ENCODE measurements at regions not wholly inside any gene's neighbourhood (a gene's known extent, or its start where the extent isn't known, plus 50 kb on each side); places are given as distances from the start of the nearest gene placed in this dataset.
"Not testable (repeated sequence)": the region's sequence is repeated elsewhere in the genome, so short reads cannot be mapped to it uniquely, and the experiment has no call there.

- H3K27me3 ChIP-seq, result no peaks in the 10 kb centered on the region
- no peaks in the 10 kb centered on the region for H3K4me1 ChIP-seq
- no peak for TF ChIP-seq CTCF (IDR thresholded peaks at IDR 0.05)
- DNase-seq, result no peak
- intact Hi-C loops (cut with DNase I), result no loop called here
- no peaks in the 10 kb centered on the region for H3K36me3 ChIP-seq
- no peaks in the 10 kb centered on the region for H3K9me3 ChIP-seq
- H3K4me3 ChIP-seq, result no peak overlapping the region
- no peak overlapping the region for H3K27ac ChIP-seq
- no peak overlapping the region for H3K9ac ChIP-seq (ENCODE audit: low read depth in 2 of 2, low read length in 2 of 2)
Measured at GRCh38 chr1:94300731-94301130, 63.3 kb upstream of the ARHGAP29 start.

- Histone ChIP-seq H3K36me3 (no peaks in the 10 kb centered on the region), H3K27ac (no peak overlapping the region), H3K4me3 (no peak overlapping the region), H3K9ac (ENCODE audit: low read depth in 2 of 2, low read length in 2 of 2) (no peak overlapping the region), H3K27me3 (no peaks in the 10 kb centered on the region), H3K9me3 (no peaks in the 10 kb centered on the region), H3K4me1 (no peaks in the 10 kb centered on the region)
- no peak for DNase-seq
- intact Hi-C loops (cut with DNase I), result no loop called here
- no peak for TF ChIP-seq CTCF (IDR thresholded peaks at IDR 0.05)
Measured at GRCh38 chr1:94299627-94300553, 62.5 kb upstream of the ARHGAP29 start.

- no peaks in the 10 kb centered on the region for H3K4me1 ChIP-seq
- no peaks in the 10 kb centered on the region for H3K36me3 ChIP-seq
- no peaks in the 10 kb centered on the region for H3K9me3 ChIP-seq
- intact Hi-C loops (cut with DNase I), result no loop called here
- H3K27ac ChIP-seq, result no peak overlapping the region
- H3K4me3 ChIP-seq, result no peak overlapping the region
- no peak overlapping the region for H3K9ac ChIP-seq (ENCODE audit: low read depth in 2 of 2, low read length in 2 of 2)
- no peak for TF ChIP-seq CTCF (IDR thresholded peaks at IDR 0.05)
- no peaks in the 10 kb centered on the region for H3K27me3 ChIP-seq
- no peak for DNase-seq
Measured at GRCh38 chr1:94298861-94299260, 61.5 kb upstream of the ARHGAP29 start.

- Histone ChIP-seq H3K4me3 (no peak overlapping the region), H3K4me1 (no peaks in the 10 kb centered on the region), H3K27me3 (no peaks in the 10 kb centered on the region), H3K9me3 (no peaks in the 10 kb centered on the region), H3K27ac (no peak overlapping the region), H3K36me3 (no peaks in the 10 kb centered on the region), H3K9ac (ENCODE audit: low read depth in 2 of 2, low read length in 2 of 2) (no peak overlapping the region)
- intact Hi-C loops (cut with DNase I), result no loop called here
- TF ChIP-seq CTCF (IDR thresholded peaks at IDR 0.05), result no peak
- no peak for DNase-seq
Measured at GRCh38 chr1:94296018-94296417, 58.6 kb upstream of the ARHGAP29 start.

- H3K9me3 ChIP-seq; intact Hi-C loops (cut with DNase I); H3K9ac ChIP-seq (ENCODE audit: low read depth in 2 of 2, low read length in 2 of 2); H3K4me1 ChIP-seq; H3K4me3 ChIP-seq; H3K27me3 ChIP-seq; H3K36me3 ChIP-seq; DNase-seq; H3K27ac ChIP-seq: not testable (repeated sequence)
Measured at GRCh38 chr1:94292978-94293377, 55.6 kb upstream of the ARHGAP29 start.

GRCh38 chr1:94289244-94289643 lies 51.9 kb upstream of the ARHGAP29 start:
- H3K36me3 ChIP-seq; H3K27ac ChIP-seq; DNase-seq; intact Hi-C loops (cut with DNase I); H3K9ac ChIP-seq (ENCODE audit: low read depth in 2 of 2, low read length in 2 of 2); H3K4me1 ChIP-seq; H3K9me3 ChIP-seq; H3K27me3 ChIP-seq; H3K4me3 ChIP-seq: not testable (repeated sequence)
